GM06990 (cell line): ENCODE measurements at regions not wholly inside any gene's neighbourhood (a gene's known extent, or its start where the extent isn't known, plus 50 kb on each side); places are given as distances from the start of the nearest gene placed in this dataset.

Source experiments
- DNase-seq: peaks from one replicate; pipeline ENCODE4 v3.0.0-alpha.2; 2011; ENCODE audit not compliant: insufficient read length; ENCODE audit errors: extremely low read depth
- H3K27me3 ChIP-seq: replicated peaks from 2 replicates; pipeline ENCODE4 v1.6.0; 2011; ENCODE audit warnings: low read length; ENCODE audit not compliant: control insufficient read depth, insufficient read depth
- H3K36me3 ChIP-seq: 2 replicates; pipeline ENCODE4 v1.5.1; 2011; ENCODE audit warnings: low read length; ENCODE audit not compliant: control insufficient read depth, insufficient read depth
- H3K4me3 ChIP-seq: replicated peaks from 2 replicates; pipeline ENCODE4 v1.5.1; 2011; ENCODE audit warnings: low read depth, mild to moderate bottlenecking, control low read depth, low read length
- CTCF ChIP-seq: IDR thresholded peaks from 2 replicates; pipeline ENCODE4 v1.5.1; 2011; ENCODE audit warnings: low read length, control low read depth, mild to moderate bottlenecking, inconsistent platforms; ENCODE audit not compliant: insufficient read depth, poor library complexity, severe bottlenecking

- H3K27me3 ChIP-seq = no peaks in the 10 kb centered on the region; the same call in 1 of the 2 replicates
- no peak for TF ChIP-seq CTCF
- no peak for DNase-seq
- no peak overlapping the region for H3K4me3 ChIP-seq
- H3K36me3 ChIP-seq = no peaks in the 10 kb centered on the region
These were observed 214.5 kb upstream of the S100G start for GRCh38 chrX:16435399-16435986.

GRCh38 chrX:16436348-16437188, 213.4 kb upstream of the S100G start:
- TF ChIP-seq CTCF = peak; percentile 77
- H3K36me3 ChIP-seq = no peaks in the 10 kb centered on the region
- H3K4me3 ChIP-seq = no peak overlapping the region
- no peak for DNase-seq
- no peaks in the 10 kb centered on the region; the same call in 1 of the 2 replicates for H3K27me3 ChIP-seq

- Histone ChIP-seq H3K36me3 (no peaks in the 10 kb centered on the region), H3K4me3 (no peak overlapping the region), H3K27me3 (no peaks in the 10 kb centered on the region)
- no peak for TF ChIP-seq CTCF
- DNase-seq = no peak
These were observed 209.5 kb upstream of the S100G start for GRCh38 chrX:16440446-16440845.

- Histone ChIP-seq H3K27me3 (no peaks in the 10 kb centered on the region), H3K4me3 (no peak overlapping the region), H3K36me3 (no peaks in the 10 kb centered on the region)
- TF ChIP-seq CTCF = no peak
- DNase-seq = no peak
These were observed 205.6 kb upstream of the S100G start for GRCh38 chrX:16444353-16444752.

GRCh38 chrX:16445166-16445752, 204.7 kb upstream of the S100G start:
- H3K4me3 ChIP-seq = no peak overlapping the region
- no peaks in the 10 kb centered on the region for H3K27me3 ChIP-seq
- no peaks in the 10 kb centered on the region for H3K36me3 ChIP-seq
- TF ChIP-seq CTCF = peak; percentile 90
- DNase-seq = peak; percentile 6
